ENCODE measurements at regions not wholly inside any gene's neighbourhood (a gene's known extent, or its start where the extent isn't known, plus 50 kb on each side); places are given as distances from the start of the nearest gene placed in this dataset.
A peak's percentile ranks its signal among the peaks of the same experiment; 100 is the strongest.

- no peak for TF ChIP-seq ZNF583 (CRISPR knock-in tag; IDR thresholded peaks at IDR 0.05)
- 0 out of 2 replicates have a peak, but pooled peaks have one; percentile 37 for TF ChIP-seq POLR2A (conservative IDR thresholded peaks at IDR 0.05)
- TF ChIP-seq PML (IDR thresholded peaks at IDR 0.05; ENCODE audit: low read length), result 0 out of 2 replicates have a peak, but pooled peaks have one; percentile 32
- no peak for TF ChIP-seq ZHX1 (conservative IDR thresholded peaks at IDR 0.05; ENCODE audit: low read length)
- no peak for TF ChIP-seq ASH1L (IDR thresholded peaks at IDR 0.05; ENCODE audit: borderline replicate concordance, low read depth, partially characterized antibody)
- no peak for TF ChIP-seq CEBPG (CRISPR knock-in tag; IDR thresholded peaks at IDR 0.05)
- no peak for TF ChIP-seq CEBPG (tag; conservative IDR thresholded peaks at IDR 0.05 in 1 of 2, IDR thresholded peaks at IDR 0.05 in 1 of 2)
- TF ChIP-seq ZNF184 (CRISPR knock-in tag; IDR thresholded peaks at IDR 0.05), result no peak
- TF ChIP-seq ZBTB26 (CRISPR knock-in tag; IDR thresholded peaks at IDR 0.05), result no peak
- TF ChIP-seq PCBP1 (IDR thresholded peaks at IDR 0.05; ENCODE audit: low read depth, low read length, poor library complexity, severe bottlenecking), result peak; percentile 78
- no peak for TF ChIP-seq PTRF (tag; IDR thresholded peaks at IDR 0.05)
- no peak for TF ChIP-seq SUPT5H (IDR thresholded peaks at IDR 0.05)
- no peak for TF ChIP-seq ZNF384 (IDR thresholded peaks at IDR 0.05; ENCODE audit: low read depth, low read length)
- TF ChIP-seq C11orf30 (IDR thresholded peaks at IDR 0.05; ENCODE audit: low read depth), result peak; percentile 16; the same call in 1 of the 2 replicates
- no peak for TF ChIP-seq ZFP36 (IDR thresholded peaks at IDR 0.05; ENCODE audit: low read depth, low read length, partially characterized antibody)
- no peak for TF ChIP-seq ZSCAN32 (CRISPR knock-in tag; IDR thresholded peaks at IDR 0.05)
These were observed 66.3 kb upstream of the SSX2IP start (continued) for GRCh38 chr1:84756455-84757082.

Measured in K562 (cell line).